Body of pancreas (tissue), 4 donors: ENCODE measurements at regions not wholly inside any gene's neighbourhood (a gene's known extent, or its start where the extent isn't known, plus 50 kb on each side); places are given as distances from the start of the nearest gene placed in this dataset.

Experiments used
- POLR2A ChIP-seq, 3 donors: fragments of 450-650 bp; IDR thresholded peaks; one replicate each; pipeline ENCODE4 v1.6.1; 2016; ENCODE audit warnings: antibody characterized with exemption in 3 of 3, mild to moderate bottlenecking in 2 of 3
- TF ChIP-seq, protein P1 (sequence below), 7 experiments: fragments of 450-650 bp in 4 of 7; fragments of 200-600 bp in 3 of 7; sonication (generic) in 3 of 7; IDR thresholded peaks; one replicate each; pipeline ENCODE4 v1.5.1; 2016 to 2019; ENCODE audit warnings: antibody characterized with exemption in 7 of 7

GRCh38 chr2:19775838-19776237 is 125.9 kb downstream of the TTC32 start:
- TF ChIP-seq, protein P1, sequence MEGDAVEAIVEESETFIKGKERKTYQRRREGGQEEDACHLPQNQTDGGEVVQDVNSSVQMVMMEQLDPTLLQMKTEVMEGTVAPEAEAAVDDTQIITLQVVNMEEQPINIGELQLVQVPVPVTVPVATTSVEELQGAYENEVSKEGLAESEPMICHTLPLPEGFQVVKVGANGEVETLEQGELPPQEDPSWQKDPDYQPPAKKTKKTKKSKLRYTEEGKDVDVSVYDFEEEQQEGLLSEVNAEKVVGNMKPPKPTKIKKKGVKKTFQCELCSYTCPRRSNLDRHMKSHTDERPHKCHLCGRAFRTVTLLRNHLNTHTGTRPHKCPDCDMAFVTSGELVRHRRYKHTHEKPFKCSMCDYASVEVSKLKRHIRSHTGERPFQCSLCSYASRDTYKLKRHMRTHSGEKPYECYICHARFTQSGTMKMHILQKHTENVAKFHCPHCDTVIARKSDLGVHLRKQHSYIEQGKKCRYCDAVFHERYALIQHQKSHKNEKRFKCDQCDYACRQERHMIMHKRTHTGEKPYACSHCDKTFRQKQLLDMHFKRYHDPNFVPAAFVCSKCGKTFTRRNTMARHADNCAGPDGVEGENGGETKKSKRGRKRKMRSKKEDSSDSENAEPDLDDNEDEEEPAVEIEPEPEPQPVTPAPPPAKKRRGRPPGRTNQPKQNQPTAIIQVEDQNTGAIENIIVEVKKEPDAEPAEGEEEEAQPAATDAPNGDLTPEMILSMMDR (IDR thresholded peaks at IDR 0.05) = no peak
- TF ChIP-seq POLR2A (IDR thresholded peaks at IDR 0.05) = no peak
